ENCODE measurements at regions not wholly inside any gene's neighbourhood (a gene's known extent, or its start where the extent isn't known, plus 50 kb on each side); places are given as distances from the start of the nearest gene placed in this dataset.

GRCh38 chr4:182023469-182023868, 219.7 kb upstream of the TENM3 start:
- no peak overlapping the region for H3K4me3 ChIP-seq (ENCODE audit: low read length)
- no peak overlapping the region for H3K27ac ChIP-seq (ENCODE audit: low read length)
- no peak overlapping the region for H3K4me2 ChIP-seq (ENCODE audit: low read depth, low read length)
- no peaks in the 10 kb centered on the region for H3K9me3 ChIP-seq (replicated peaks; ENCODE audit: insufficient read depth, low read length)
- no peak for DNase-seq
- H3F3A ChIP-seq (ENCODE audit: insufficient read depth, low read length), result no peaks in the 10 kb centered on the region
- H2AFZ ChIP-seq (ENCODE audit: low read length), result no peak overlapping the region
- no peaks in the 10 kb centered on the region for H3K79me2 ChIP-seq (ENCODE audit: low read length)
- TF ChIP-seq CTCF (IDR thresholded peaks at IDR 0.05; ENCODE audit: low read length) (no peak), EZH2phosphoT487 (IDR thresholded peaks at IDR 0.05; ENCODE audit: low read length) (no peak), EZH2 (optimal IDR thresholded peaks at IDR 0.05; ENCODE audit: low read depth, low read length) (no peak)
- H4K20me1 ChIP-seq (ENCODE audit: insufficient read depth, low read length), result no peaks in the 10 kb centered on the region
- H3K9me2 ChIP-seq (replicated peaks; ENCODE audit: insufficient read depth, low read length), result no peaks in the 10 kb centered on the region
- H3K9ac ChIP-seq (ENCODE audit: low read length), result no peak overlapping the region
- H3K27me3 ChIP-seq (replicated peaks; ENCODE audit: insufficient read depth, low read length), result no peaks in the 10 kb centered on the region
- peaks cover 8% of the 10 kb centered on the region; the same call in 1 of the 2 replicates for H3K4me1 ChIP-seq (ENCODE audit: low read length)
- no peaks in the 10 kb centered on the region for H3K36me3 ChIP-seq (replicated peaks; ENCODE audit: insufficient read depth, low read length)

DNA sequence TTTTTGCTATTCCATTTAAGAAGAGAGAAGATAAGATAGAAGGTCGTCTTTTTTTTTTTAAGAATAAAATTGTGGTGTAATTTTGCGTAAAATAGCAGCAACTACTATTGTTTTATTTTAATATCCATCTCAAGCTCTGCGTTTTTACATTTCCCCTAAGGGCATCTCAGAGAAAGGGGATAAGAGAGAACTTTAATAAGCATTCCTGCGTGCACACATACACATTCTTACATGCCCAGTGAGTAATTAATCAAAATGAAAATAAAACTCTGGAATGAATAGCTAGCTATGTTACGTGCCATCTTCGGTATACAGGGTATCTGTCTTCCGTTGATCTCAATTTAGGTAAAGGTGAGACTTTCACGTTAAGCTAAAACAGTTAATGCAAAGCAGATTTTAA, 200.3 kb upstream of the TENM3 start:
- no peak overlapping the region for H3K27ac ChIP-seq (ENCODE audit: low read length)
- no peak overlapping the region for H3K9ac ChIP-seq (ENCODE audit: low read length)
- H2AFZ ChIP-seq (ENCODE audit: low read length), result no peak overlapping the region
- H3F3A ChIP-seq (ENCODE audit: insufficient read depth, low read length), result no peaks in the 10 kb centered on the region
- no peak for DNase-seq
- H3K27me3 ChIP-seq (replicated peaks; ENCODE audit: insufficient read depth, low read length), result no peaks in the 10 kb centered on the region
- no peak overlapping the region for H3K4me3 ChIP-seq (ENCODE audit: low read length)
- H3K36me3 ChIP-seq (replicated peaks; ENCODE audit: insufficient read depth, low read length), result no peaks in the 10 kb centered on the region
- H3K4me2 ChIP-seq (ENCODE audit: low read depth, low read length), result no peak overlapping the region
- no peaks in the 10 kb centered on the region for H3K9me3 ChIP-seq (replicated peaks; ENCODE audit: insufficient read depth, low read length)
- no peaks in the 10 kb centered on the region for H3K9me2 ChIP-seq (replicated peaks; ENCODE audit: insufficient read depth, low read length)
- no peaks in the 10 kb centered on the region for H3K4me1 ChIP-seq (ENCODE audit: low read length)
- H3K79me2 ChIP-seq (ENCODE audit: low read length), result no peaks in the 10 kb centered on the region
- H4K20me1 ChIP-seq (ENCODE audit: insufficient read depth, low read length), result no peaks in the 10 kb centered on the region
- no peak for TF ChIP-seq EZH2phosphoT487 (IDR thresholded peaks at IDR 0.05; ENCODE audit: low read length)
- TF ChIP-seq EZH2 (optimal IDR thresholded peaks at IDR 0.05; ENCODE audit: low read depth, low read length), result no peak
- TF ChIP-seq CTCF (IDR thresholded peaks at IDR 0.05; ENCODE audit: low read length), result no peak

GRCh38 chr4:182048871-182049270, 194.3 kb upstream of the TENM3 start:
- no peaks in the 10 kb centered on the region for H4K20me1 ChIP-seq (ENCODE audit: insufficient read depth, low read length)
- H3K4me1 ChIP-seq (ENCODE audit: low read length), result no peaks in the 10 kb centered on the region
- no peaks in the 10 kb centered on the region for H3F3A ChIP-seq (ENCODE audit: insufficient read depth, low read length)
- H3K4me3 ChIP-seq (ENCODE audit: low read length), result no peak overlapping the region
- TF ChIP-seq EZH2phosphoT487 (IDR thresholded peaks at IDR 0.05; ENCODE audit: low read length), result no peak
- TF ChIP-seq EZH2 (optimal IDR thresholded peaks at IDR 0.05; ENCODE audit: low read depth, low read length), result no peak
- TF ChIP-seq CTCF (IDR thresholded peaks at IDR 0.05; ENCODE audit: low read length), result no peak
- DNase-seq, result no peak
- H3K79me2 ChIP-seq (ENCODE audit: low read length), result no peaks in the 10 kb centered on the region
- H3K27ac ChIP-seq (ENCODE audit: low read length), result no peak overlapping the region
- no peaks in the 10 kb centered on the region for H3K9me2 ChIP-seq (replicated peaks; ENCODE audit: insufficient read depth, low read length)
- no peaks in the 10 kb centered on the region for H3K36me3 ChIP-seq (replicated peaks; ENCODE audit: insufficient read depth, low read length)
- no peak overlapping the region for H3K4me2 ChIP-seq (ENCODE audit: low read depth, low read length)
- no peak overlapping the region for H3K9ac ChIP-seq (ENCODE audit: low read length)
- no peaks in the 10 kb centered on the region for H3K9me3 ChIP-seq (replicated peaks; ENCODE audit: insufficient read depth, low read length)
- no peak overlapping the region for H2AFZ ChIP-seq (ENCODE audit: low read length)
- no peaks in the 10 kb centered on the region for H3K27me3 ChIP-seq (replicated peaks; ENCODE audit: insufficient read depth, low read length)

Measured in MM.1S (cell line).